Ammon's horn (tissue), 1 donor: ENCODE measurements at regions not wholly inside any gene's neighbourhood (a gene's known extent, or its start where the extent isn't known, plus 50 kb on each side); places are given as distances from the start of the nearest gene placed in this dataset.

Source experiments
- DNase-seq: peaks from one replicate; pipeline ENCODE4 v3.0.0-alpha.2; 2016; ENCODE audit warnings: low spot score

- no peak for DNase-seq
Observed at GRCh38 chr2:118278046-118278445, 189.8 kb downstream of the INSIG2 start.

- DNase-seq: no peak
Observed at GRCh38 chr2:118274841-118275510, 186.7 kb downstream of the INSIG2 start.

GRCh38 chr2:118272391-118272790 is 184.1 kb downstream of the INSIG2 start:
- DNase-seq: no peak

- no peak for DNase-seq
Observed at GRCh38 chr2:118269408-118270051, 181.3 kb downstream of the INSIG2 start.

- no peak for DNase-seq
Observed at GRCh38 chr2:118268268-118268667, 180.0 kb downstream of the INSIG2 start.

GRCh38 chr2:118265873-118266455 is 177.7 kb downstream of the INSIG2 start:
- no peak for DNase-seq

- DNase-seq: no peak
Observed at GRCh38 chr2:118264232-118264990, 176.1 kb downstream of the INSIG2 start.

- no peak for DNase-seq
Observed at GRCh38 chr2:118257696-118258095, 169.4 kb downstream of the INSIG2 start.

GRCh38 chr2:118255771-118256372 is 167.6 kb downstream of the INSIG2 start:
- no peak for DNase-seq

- no peak for DNase-seq
Observed at GRCh38 chr2:118255301-118255700, 167.0 kb downstream of the INSIG2 start.

GRCh38 chr2:118254116-118254515 is 165.8 kb downstream of the INSIG2 start:
- DNase-seq: no peak

- DNase-seq: no peak
Observed at GRCh38 chr2:118251427-118251826, 163.2 kb downstream of the INSIG2 start.

GRCh38 chr2:118250463-118250862 is 162.2 kb downstream of the INSIG2 start:
- DNase-seq: no peak

GRCh38 chr2:118250001-118250400 is 161.7 kb downstream of the INSIG2 start:
- no peak for DNase-seq

- no peak for DNase-seq
Observed at GRCh38 chr2:118249531-118249930, 161.3 kb downstream of the INSIG2 start.

GRCh38 chr2:118246726-118247125 is 158.5 kb downstream of the INSIG2 start:
- DNase-seq: no peak

- DNase-seq: no peak
Observed at GRCh38 chr2:118246079-118246478, 157.8 kb downstream of the INSIG2 start.

GRCh38 chr2:118244686-118245085 is 156.4 kb downstream of the INSIG2 start:
- DNase-seq: no peak

GRCh38 chr2:118243031-118243430 is 154.8 kb downstream of the INSIG2 start:
- no peak for DNase-seq

GRCh38 chr2:118242216-118242615 is 153.9 kb downstream of the INSIG2 start:
- no peak for DNase-seq

GRCh38 chr2:118241128-118241527 is 152.9 kb downstream of the INSIG2 start:
- DNase-seq: no peak

GRCh38 chr2:118240276-118240675 is 152.0 kb downstream of the INSIG2 start:
- DNase-seq: no peak
